ENCODE measurements at regions not wholly inside any gene's neighbourhood (a gene's known extent, or its start where the extent isn't known, plus 50 kb on each side); places are given as distances from the start of the nearest gene placed in this dataset.
"Not testable (repeated sequence)": the region's sequence is repeated elsewhere in the genome, so short reads cannot be mapped to it uniquely, and the experiment has no call there.

DNA sequence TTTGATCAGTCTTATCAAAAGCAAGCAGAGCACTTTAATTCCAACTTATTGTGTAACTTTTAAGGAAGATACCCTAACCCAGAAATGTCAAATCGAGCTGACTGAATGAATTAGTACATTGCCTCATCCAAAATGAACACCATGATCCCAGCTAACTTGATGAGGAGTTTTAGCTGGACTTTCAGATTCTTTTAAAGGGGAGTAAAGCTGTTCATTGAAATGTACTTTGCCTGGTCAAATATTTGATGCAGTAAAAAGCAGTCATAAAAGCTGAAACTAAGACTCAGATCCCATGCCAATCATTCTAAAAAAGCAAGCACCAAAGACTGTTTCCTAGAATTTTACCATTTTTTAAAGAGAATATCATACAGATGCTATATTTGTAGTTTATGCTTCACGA lies 114.1 kb downstream of the FSCB start:
- TF ChIP-seq, protein P1, sequence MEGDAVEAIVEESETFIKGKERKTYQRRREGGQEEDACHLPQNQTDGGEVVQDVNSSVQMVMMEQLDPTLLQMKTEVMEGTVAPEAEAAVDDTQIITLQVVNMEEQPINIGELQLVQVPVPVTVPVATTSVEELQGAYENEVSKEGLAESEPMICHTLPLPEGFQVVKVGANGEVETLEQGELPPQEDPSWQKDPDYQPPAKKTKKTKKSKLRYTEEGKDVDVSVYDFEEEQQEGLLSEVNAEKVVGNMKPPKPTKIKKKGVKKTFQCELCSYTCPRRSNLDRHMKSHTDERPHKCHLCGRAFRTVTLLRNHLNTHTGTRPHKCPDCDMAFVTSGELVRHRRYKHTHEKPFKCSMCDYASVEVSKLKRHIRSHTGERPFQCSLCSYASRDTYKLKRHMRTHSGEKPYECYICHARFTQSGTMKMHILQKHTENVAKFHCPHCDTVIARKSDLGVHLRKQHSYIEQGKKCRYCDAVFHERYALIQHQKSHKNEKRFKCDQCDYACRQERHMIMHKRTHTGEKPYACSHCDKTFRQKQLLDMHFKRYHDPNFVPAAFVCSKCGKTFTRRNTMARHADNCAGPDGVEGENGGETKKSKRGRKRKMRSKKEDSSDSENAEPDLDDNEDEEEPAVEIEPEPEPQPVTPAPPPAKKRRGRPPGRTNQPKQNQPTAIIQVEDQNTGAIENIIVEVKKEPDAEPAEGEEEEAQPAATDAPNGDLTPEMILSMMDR (IDR thresholded peaks at IDR 0.05): no peak
- ATAC-seq (ENCODE audit: insufficient number of reproducible peaks, low FRiP score, low read depth): no peak

DNA sequence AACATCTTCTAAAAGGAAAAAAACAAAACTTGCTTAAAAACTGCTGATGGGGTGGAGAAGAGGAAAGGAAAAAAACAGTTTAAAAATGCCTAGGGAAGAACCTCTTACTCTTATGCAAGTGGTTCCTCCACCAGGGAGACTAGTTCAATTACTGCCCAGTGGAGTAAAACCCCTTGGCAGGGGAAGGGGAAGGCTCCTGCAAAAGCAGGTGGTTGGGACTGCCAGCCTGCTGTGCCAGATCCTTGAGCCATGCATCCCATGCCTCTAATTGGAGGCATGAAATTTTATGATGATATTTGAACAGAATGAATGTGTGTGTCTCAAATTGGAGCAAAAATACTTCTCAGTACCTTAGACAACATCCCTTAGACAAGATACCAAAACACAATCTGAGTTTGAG lies 118.8 kb downstream of the FSCB start:
- no peaks in the 10 kb centered on the region for H3K36me3 ChIP-seq
- no peaks in the 10 kb centered on the region for H3K9me3 ChIP-seq
- no peak overlapping the region for H3K4me3 ChIP-seq
- H3K27ac ChIP-seq: no peak overlapping the region
- ATAC-seq (ENCODE audit: insufficient number of reproducible peaks, low FRiP score, low read depth) (no peak), DNase-seq (ENCODE audit: low spot score) (no peak)
- H3K27me3 ChIP-seq (replicated peaks; ENCODE audit: insufficient read depth): no peaks in the 10 kb centered on the region
- TF ChIP-seq, protein P1 (IDR thresholded peaks at IDR 0.05): no peak
- H3K4me1 ChIP-seq (ENCODE audit: control insufficient read depth in 1 of 2, low read depth in 2 of 2): no peaks in the 10 kb centered on the region

More for the DNA sequence above, 114.1 kb downstream of the FSCB start:
- H3K27me3 ChIP-seq (replicated peaks; ENCODE audit: insufficient read depth): no peaks in the 10 kb centered on the region
- no peaks in the 10 kb centered on the region for H3K4me1 ChIP-seq (ENCODE audit: control insufficient read depth in 1 of 2, low read depth in 2 of 2)
- no peaks in the 10 kb centered on the region for H3K36me3 ChIP-seq
- H3K27ac ChIP-seq: no peak overlapping the region
- DNase-seq (ENCODE audit: low spot score): no peak
- H3K9me3 ChIP-seq: no peaks in the 10 kb centered on the region
- no peak overlapping the region for H3K4me3 ChIP-seq

DNA sequence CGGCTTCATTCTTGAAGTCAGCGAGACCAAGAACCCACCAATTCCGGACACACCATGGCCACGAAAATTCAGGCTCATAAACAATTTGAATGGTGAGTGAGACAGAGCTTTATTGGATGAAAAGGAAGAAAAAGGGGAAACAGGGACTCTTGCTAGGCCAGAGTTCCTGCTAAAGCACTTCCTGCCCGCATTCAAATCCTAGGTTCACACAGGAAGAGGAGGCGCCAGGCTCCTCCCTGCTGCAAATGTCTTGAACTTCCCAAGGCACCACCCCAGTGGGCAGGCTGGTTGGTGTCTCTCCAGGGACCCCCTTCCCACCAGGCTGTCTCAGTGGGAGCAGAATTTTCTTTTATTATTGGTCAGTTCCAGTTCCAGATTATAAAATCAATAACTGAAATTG lies 121.2 kb downstream of the FSCB start:
- Histone ChIP-seq H3K27ac (no peak overlapping the region), H3K27me3 (replicated peaks; ENCODE audit: insufficient read depth) (no peaks in the 10 kb centered on the region), H3K4me1 (ENCODE audit: control insufficient read depth in 1 of 2, low read depth in 2 of 2) (no peaks in the 10 kb centered on the region), H3K4me3 (no peak overlapping the region), H3K36me3 (no peaks in the 10 kb centered on the region), H3K9me3 (no peaks in the 10 kb centered on the region)
- DNase-seq (ENCODE audit: low spot score) (no peak), ATAC-seq (ENCODE audit: insufficient number of reproducible peaks, low FRiP score, low read depth) (no peak)
- TF ChIP-seq, protein P1 (IDR thresholded peaks at IDR 0.05): no peak

DNA sequence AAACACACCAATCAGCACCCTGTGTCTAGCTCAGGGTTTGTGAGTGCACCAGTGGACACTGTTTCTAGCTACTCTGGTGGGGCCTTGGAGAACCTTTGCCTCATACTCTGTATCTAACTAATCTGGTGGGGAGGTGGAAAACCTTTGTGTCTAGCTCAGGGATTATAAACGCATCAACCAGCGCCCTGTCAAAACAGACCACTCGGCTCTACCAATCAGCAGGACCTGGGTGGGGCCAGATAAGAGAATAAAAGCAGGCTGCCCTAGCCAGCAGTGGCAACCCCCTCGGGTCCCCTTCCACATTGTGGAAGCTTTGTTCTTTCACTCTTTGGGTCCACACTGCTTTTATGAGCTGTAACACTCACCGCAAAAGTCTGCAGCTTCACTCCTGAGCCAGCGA lies 121.8 kb downstream of the FSCB start:
- not testable (repeated sequence) for H3K27ac ChIP-seq; ATAC-seq (ENCODE audit: insufficient number of reproducible peaks, low FRiP score, low read depth); H3K27me3 ChIP-seq (replicated peaks; ENCODE audit: insufficient read depth); DNase-seq (ENCODE audit: low spot score); H3K4me1 ChIP-seq (ENCODE audit: control insufficient read depth in 1 of 2, low read depth in 2 of 2); H3K4me3 ChIP-seq; H3K9me3 ChIP-seq; H3K36me3 ChIP-seq

DNA sequence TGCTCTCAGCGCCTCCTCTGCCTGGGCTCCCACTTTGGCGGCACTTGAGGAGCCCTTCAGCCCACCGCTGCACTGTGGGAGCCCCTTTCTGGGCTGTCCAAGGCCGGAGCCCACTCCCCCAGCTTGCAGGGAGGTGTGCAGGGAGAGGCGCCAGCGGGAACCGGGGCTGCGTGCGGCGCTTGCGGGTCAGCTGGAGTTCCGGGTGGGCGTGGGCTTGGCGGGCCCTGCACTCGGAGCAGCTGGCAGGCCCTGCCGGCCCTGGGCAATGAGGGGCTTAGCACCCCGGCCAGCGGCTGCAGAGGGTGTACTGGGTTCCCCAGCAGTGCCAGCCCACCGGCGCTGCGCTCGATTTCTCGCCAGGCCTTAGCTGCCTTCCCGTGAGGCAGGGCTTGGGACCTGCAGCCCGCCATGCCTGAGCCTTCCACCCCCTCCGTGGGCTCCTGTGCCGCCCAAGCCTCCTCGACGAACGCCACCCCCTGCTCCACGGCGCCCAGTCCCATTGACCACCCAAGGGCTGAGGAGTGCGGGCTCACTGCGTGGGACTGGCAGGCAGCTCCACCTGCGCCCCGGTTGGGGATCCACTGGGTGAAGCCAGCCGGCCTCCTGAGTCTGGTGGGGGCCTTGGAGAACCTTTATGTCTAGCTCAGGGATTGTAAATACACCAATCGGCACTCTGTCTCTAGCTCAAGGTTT lies 122.3 kb downstream of the FSCB start:
- ATAC-seq (ENCODE audit: insufficient number of reproducible peaks, low FRiP score, low read depth); H3K9me3 ChIP-seq; H3K27ac ChIP-seq; DNase-seq (ENCODE audit: low spot score); H3K36me3 ChIP-seq; H3K4me1 ChIP-seq (ENCODE audit: control insufficient read depth in 1 of 2, low read depth in 2 of 2); H3K4me3 ChIP-seq; H3K27me3 ChIP-seq (replicated peaks; ENCODE audit: insufficient read depth): not testable (repeated sequence)

DNA sequence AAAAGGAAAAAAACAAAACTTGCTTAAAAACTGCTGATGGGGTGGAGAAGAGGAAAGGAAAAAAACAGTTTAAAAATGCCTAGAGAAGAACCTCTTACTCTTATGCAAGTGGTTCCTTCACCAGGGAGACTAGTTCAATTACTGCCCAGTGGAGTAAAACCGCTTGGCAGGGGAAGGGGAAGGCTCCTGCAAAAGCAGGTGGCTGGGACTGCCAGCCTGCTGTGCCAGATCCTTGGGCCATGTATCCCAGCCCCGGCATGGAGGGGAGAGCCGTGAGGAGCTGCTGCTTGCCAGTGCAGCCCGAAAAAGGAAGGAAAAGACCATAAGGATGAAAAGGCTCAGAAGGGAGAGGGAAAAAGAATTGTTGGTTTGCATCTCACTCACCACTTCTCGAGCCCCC lies 123.0 kb downstream of the FSCB start:
- no peaks in the 10 kb centered on the region for H3K27me3 ChIP-seq (replicated peaks; ENCODE audit: insufficient read depth)
- H3K4me1 ChIP-seq (ENCODE audit: control insufficient read depth in 1 of 2, low read depth in 2 of 2): no peaks in the 10 kb centered on the region
- DNase-seq (ENCODE audit: low spot score) (no peak), ATAC-seq (ENCODE audit: insufficient number of reproducible peaks, low FRiP score, low read depth) (no peak)
- no peaks in the 10 kb centered on the region for H3K36me3 ChIP-seq
- TF ChIP-seq, protein P1 (IDR thresholded peaks at IDR 0.05): no peak
- no peak overlapping the region for H3K4me3 ChIP-seq
- no peak overlapping the region for H3K27ac ChIP-seq
- H3K9me3 ChIP-seq: no peaks in the 10 kb centered on the region

Data from thoracic aorta (tissue), 2 donors.